Gastroesophageal sphincter (tissue), 3 donors: ENCODE measurements at regions not wholly inside any gene's neighbourhood (a gene's known extent, or its start where the extent isn't known, plus 50 kb on each side); places are given as distances from the start of the nearest gene placed in this dataset.

ENCODE experiments used
- CTCF ChIP-seq, 4 experiments: fragments of 200-600 bp in 2 of 4; fragments of 450-650 bp in 2 of 4; sonication (generic) in 1 of 4; IDR thresholded peaks; one replicate each; pipeline ENCODE4 v1.5.1; 2017 to 2019; ENCODE audit warnings: antibody characterized with exemption in 4 of 4, mild to moderate bottlenecking in 2 of 4, moderate library complexity in 2 of 4
- EP300 ChIP-seq: sonication (generic); formaldehyde crosslinking; IDR thresholded peaks from one replicate; pipeline ENCODE4 v1.6.1; 2017; ENCODE audit warnings: antibody characterized with exemption, mild to moderate bottlenecking
- POLR2A ChIP-seq, 2 donors: fragments of 450-650 bp; IDR thresholded peaks; one replicate each; pipeline ENCODE4 v1.6.1; 2017; ENCODE audit warnings: antibody characterized with exemption in 2 of 2, mild to moderate bottlenecking in 2 of 2, moderate library complexity in 1 of 2
- POLR2AphosphoS5 ChIP-seq: sonication (generic); formaldehyde crosslinking; IDR thresholded peaks from one replicate; pipeline ENCODE4 v1.6.1; 2017; ENCODE audit warnings: antibody characterized with exemption

GRCh38 chr9:124132671-124133147 is 121.1 kb downstream of the LHX2 start:
- TF ChIP-seq POLR2A (IDR thresholded peaks at IDR 0.05) (no peak), POLR2AphosphoS5 (no peak), CTCF (IDR thresholded peaks at IDR 0.05) (no peak), EP300 (no peak)
